ENCODE measurements at regions not wholly inside any gene's neighbourhood (a gene's known extent, or its start where the extent isn't known, plus 50 kb on each side); places are given as distances from the start of the nearest gene placed in this dataset.

- Mint-ChIP-seq H3K4me1 (ENCODE audit: low read depth) (peaks cover 5% of the 10 kb centered on the region), H3K9me3 (no peaks in the 10 kb centered on the region), H3K27ac (no peak overlapping the region), H3K27me3 (no peaks in the 10 kb centered on the region), H3K36me3 (ENCODE audit: low read depth) (no peaks in the 10 kb centered on the region), H3K4me3 (no peak overlapping the region)
Observed at GRCh38 chr21:15171546-15171945, 106.7 kb upstream of the NRIP1 start.

GRCh38 chr21:15172963-15173362 lies 108.2 kb upstream of the NRIP1 start:
- no peaks in the 10 kb centered on the region for H3K27me3 Mint-ChIP-seq
- H3K4me3 Mint-ChIP-seq, result no peak overlapping the region
- no peaks in the 10 kb centered on the region for H3K36me3 Mint-ChIP-seq (ENCODE audit: low read depth)
- no peak overlapping the region for H3K27ac Mint-ChIP-seq
- H3K9me3 Mint-ChIP-seq, result no peaks in the 10 kb centered on the region
- peaks cover 5% of the 10 kb centered on the region for H3K4me1 Mint-ChIP-seq (ENCODE audit: low read depth)

GRCh38 chr21:15174923-15175322 lies 110.1 kb upstream of the NRIP1 start:
- Mint-ChIP-seq H3K4me3 (no peak overlapping the region), H3K9me3 (no peaks in the 10 kb centered on the region), H3K36me3 (ENCODE audit: low read depth) (no peaks in the 10 kb centered on the region), H3K27ac (no peak overlapping the region), H3K27me3 (no peaks in the 10 kb centered on the region), H3K4me1 (ENCODE audit: low read depth) (peaks cover 5% of the 10 kb centered on the region)

- no peaks in the 10 kb centered on the region for H3K27me3 Mint-ChIP-seq
- no peak overlapping the region for H3K27ac Mint-ChIP-seq
- no peak overlapping the region for H3K4me3 Mint-ChIP-seq
- no peaks in the 10 kb centered on the region for H3K36me3 Mint-ChIP-seq (ENCODE audit: low read depth)
- H3K4me1 Mint-ChIP-seq (ENCODE audit: low read depth), result no peaks in the 10 kb centered on the region
- no peaks in the 10 kb centered on the region for H3K9me3 Mint-ChIP-seq
Observed at GRCh38 chr21:15182731-15183130, 117.9 kb upstream of the NRIP1 start.

- H3K4me3 Mint-ChIP-seq, result no peak overlapping the region
- no peaks in the 10 kb centered on the region for H3K4me1 Mint-ChIP-seq (ENCODE audit: low read depth)
- H3K9me3 Mint-ChIP-seq, result no peaks in the 10 kb centered on the region
- no peaks in the 10 kb centered on the region for H3K27me3 Mint-ChIP-seq
- H3K36me3 Mint-ChIP-seq (ENCODE audit: low read depth), result no peaks in the 10 kb centered on the region
- no peak overlapping the region for H3K27ac Mint-ChIP-seq
Observed at GRCh38 chr21:15183813-15184257, 119.0 kb upstream of the NRIP1 start.

- Mint-ChIP-seq H3K4me1 (ENCODE audit: low read depth) (no peaks in the 10 kb centered on the region), H3K9me3 (no peaks in the 10 kb centered on the region), H3K27ac (no peak overlapping the region), H3K4me3 (no peak overlapping the region), H3K36me3 (ENCODE audit: low read depth) (no peaks in the 10 kb centered on the region), H3K27me3 (no peaks in the 10 kb centered on the region)
Observed at GRCh38 chr21:15190412-15190811, 125.6 kb upstream of the NRIP1 start.

- Mint-ChIP-seq H3K9me3 (no peaks in the 10 kb centered on the region), H3K27me3 (no peaks in the 10 kb centered on the region), H3K27ac (no peak overlapping the region), H3K36me3 (ENCODE audit: low read depth) (no peaks in the 10 kb centered on the region), H3K4me3 (no peak overlapping the region), H3K4me1 (ENCODE audit: low read depth) (no peaks in the 10 kb centered on the region)
Observed at GRCh38 chr21:15190837-15191236, 126.0 kb upstream of the NRIP1 start.

- Mint-ChIP-seq H3K36me3 (ENCODE audit: low read depth) (no peaks in the 10 kb centered on the region), H3K4me3 (no peak overlapping the region)
Observed at GRCh38 chr21:15191342-15191741, 126.5 kb upstream of the NRIP1 start.

GRCh38 chr21:15192243-15192642 lies 127.4 kb upstream of the NRIP1 start:
- H3K4me3 Mint-ChIP-seq, result no peak overlapping the region
- H3K27me3 Mint-ChIP-seq, result no peaks in the 10 kb centered on the region

More at GRCh38 chr21:15191342-15191741, 126.5 kb upstream of the NRIP1 start:
- no peaks in the 10 kb centered on the region for H3K9me3 Mint-ChIP-seq
- H3K27ac Mint-ChIP-seq, result no peak overlapping the region
- no peaks in the 10 kb centered on the region for H3K27me3 Mint-ChIP-seq
- no peaks in the 10 kb centered on the region for H3K4me1 Mint-ChIP-seq (ENCODE audit: low read depth)

GRCh38 chr21:15193937-15194336 lies 129.1 kb upstream of the NRIP1 start:
- Mint-ChIP-seq H3K4me3 (no peak overlapping the region), H3K9me3 (no peaks in the 10 kb centered on the region), H3K4me1 (ENCODE audit: low read depth) (no peaks in the 10 kb centered on the region), H3K27me3 (no peaks in the 10 kb centered on the region), H3K27ac (no peak overlapping the region), H3K36me3 (ENCODE audit: low read depth) (no peaks in the 10 kb centered on the region)

More at GRCh38 chr21:15192243-15192642, 127.4 kb upstream of the NRIP1 start:
- Mint-ChIP-seq H3K27ac (no peak overlapping the region), H3K9me3 (no peaks in the 10 kb centered on the region), H3K36me3 (ENCODE audit: low read depth) (no peaks in the 10 kb centered on the region), H3K4me1 (ENCODE audit: low read depth) (no peaks in the 10 kb centered on the region)

- Mint-ChIP-seq H3K36me3 (ENCODE audit: low read depth) (no peaks in the 10 kb centered on the region), H3K27me3 (no peaks in the 10 kb centered on the region), H3K9me3 (no peaks in the 10 kb centered on the region), H3K4me3 (no peak overlapping the region), H3K27ac (no peak overlapping the region), H3K4me1 (ENCODE audit: low read depth) (no peaks in the 10 kb centered on the region)
Observed at GRCh38 chr21:15195104-15195503, 130.3 kb upstream of the NRIP1 start.

GRCh38 chr21:15195768-15196167 lies 131.0 kb upstream of the NRIP1 start:
- no peaks in the 10 kb centered on the region for H3K4me1 Mint-ChIP-seq (ENCODE audit: low read depth)
- no peaks in the 10 kb centered on the region for H3K9me3 Mint-ChIP-seq
- H3K27ac Mint-ChIP-seq, result no peak overlapping the region
- no peak overlapping the region for H3K4me3 Mint-ChIP-seq
- no peaks in the 10 kb centered on the region for H3K27me3 Mint-ChIP-seq
- H3K36me3 Mint-ChIP-seq (ENCODE audit: low read depth), result no peaks in the 10 kb centered on the region

- no peak overlapping the region for H3K27ac Mint-ChIP-seq
- H3K27me3 Mint-ChIP-seq, result no peaks in the 10 kb centered on the region
- H3K9me3 Mint-ChIP-seq, result no peaks in the 10 kb centered on the region
- no peak overlapping the region for H3K4me3 Mint-ChIP-seq
- no peaks in the 10 kb centered on the region for H3K36me3 Mint-ChIP-seq (ENCODE audit: low read depth)
- no peaks in the 10 kb centered on the region for H3K4me1 Mint-ChIP-seq (ENCODE audit: low read depth)
Observed at GRCh38 chr21:15197696-15198095, 132.9 kb upstream of the NRIP1 start.

GRCh38 chr21:15199414-15200383 lies 134.9 kb upstream of the NRIP1 start:
- peaks cover under 1% of the 10 kb centered on the region for H3K27me3 Mint-ChIP-seq
- H3K4me3 Mint-ChIP-seq, result no peak overlapping the region
- no peaks in the 10 kb centered on the region for H3K9me3 Mint-ChIP-seq
- H3K36me3 Mint-ChIP-seq (ENCODE audit: low read depth), result no peaks in the 10 kb centered on the region
- no peaks in the 10 kb centered on the region for H3K4me1 Mint-ChIP-seq (ENCODE audit: low read depth)
- H3K27ac Mint-ChIP-seq, result no peak overlapping the region

- Mint-ChIP-seq H3K36me3 (ENCODE audit: low read depth) (no peaks in the 10 kb centered on the region), H3K4me1 (ENCODE audit: low read depth) (no peaks in the 10 kb centered on the region), H3K9me3 (no peaks in the 10 kb centered on the region), H3K27ac (no peak overlapping the region), H3K27me3 (peaks cover 18% of the 10 kb centered on the region), H3K4me3 (no peak overlapping the region)
Observed at GRCh38 chr21:15203740-15204139, 138.9 kb upstream of the NRIP1 start.
